Activated T-cell treated with anti-CD3 and anti-CD28 coated beads for 4 hours (primary cell): ENCODE measurements at regions not wholly inside any gene's neighbourhood (a gene's known extent, or its start where the extent isn't known, plus 50 kb on each side); places are given as distances from the start of the nearest gene placed in this dataset.
"Not testable (repeated sequence)": the region's sequence is repeated elsewhere in the genome, so short reads cannot be mapped to it uniquely, and the experiment has no call there.

Source experiments
- DNase-seq: peaks from one replicate; pipeline ENCODE4 v3.0.0-alpha.2; 2020

- no peak for DNase-seq
These were observed 68.3 kb downstream of the DYRK2 start for GRCh38 chr12:67716817-67717216.

GRCh38 chr12:67719303-67719702 lies 70.8 kb downstream of the DYRK2 start:
- not testable (repeated sequence) for DNase-seq

GRCh38 chr12:67720351-67720856 lies 71.9 kb downstream of the DYRK2 start:
- DNase-seq, result no peak

GRCh38 chr12:67721248-67721647 lies 72.7 kb downstream of the DYRK2 start:
- DNase-seq, result no peak

- no peak for DNase-seq
These were observed 73.8 kb downstream of the DYRK2 start for GRCh38 chr12:67722296-67722695.

GRCh38 chr12:67726868-67727267 lies 78.3 kb downstream of the DYRK2 start:
- DNase-seq, result no peak

- no peak for DNase-seq
These were observed 79.4 kb downstream of the DYRK2 start for GRCh38 chr12:67727702-67728666.

- no peak for DNase-seq
These were observed 84.3 kb downstream of the DYRK2 start for GRCh38 chr12:67732857-67733256.

GRCh38 chr12:67735868-67736267 lies 87.3 kb downstream of the DYRK2 start:
- DNase-seq, result no peak

GRCh38 chr12:67740711-67741110 lies 92.2 kb downstream of the DYRK2 start:
- DNase-seq, result no peak

GRCh38 chr12:67741270-67741669 lies 92.7 kb downstream of the DYRK2 start:
- DNase-seq, result no peak

GRCh38 chr12:67742461-67742860 lies 93.9 kb downstream of the DYRK2 start:
- DNase-seq, result no peak

GRCh38 chr12:67747869-67748742 lies 99.6 kb downstream of the DYRK2 start:
- no peak for DNase-seq

- no peak for DNase-seq
These were observed 100.1 kb downstream of the DYRK2 start for GRCh38 chr12:67748743-67749040.

GRCh38 chr12:67750513-67751183 lies 102.1 kb downstream of the DYRK2 start:
- no peak for DNase-seq

- no peak for DNase-seq
These were observed 102.9 kb downstream of the DYRK2 start for GRCh38 chr12:67751381-67751928.

GRCh38 chr12:67752226-67752732 lies 103.7 kb downstream of the DYRK2 start:
- no peak for DNase-seq

- DNase-seq, result no peak
These were observed 106.6 kb downstream of the DYRK2 start for GRCh38 chr12:67754933-67755697.

- no peak for DNase-seq
These were observed 109.1 kb downstream of the DYRK2 start for GRCh38 chr12:67757651-67758050.

GRCh38 chr12:67758119-67758518 lies 109.6 kb downstream of the DYRK2 start:
- no peak for DNase-seq

- no peak for DNase-seq
These were observed 110.0 kb downstream of the DYRK2 start for GRCh38 chr12:67758521-67758920.

- no peak for DNase-seq
These were observed 111.3 kb downstream of the DYRK2 start for GRCh38 chr12:67759829-67760228.
